Testis (tissue), 2 donors: ENCODE measurements at regions not wholly inside any gene's neighbourhood (a gene's known extent, or its start where the extent isn't known, plus 50 kb on each side); places are given as distances from the start of the nearest gene placed in this dataset.
"Not testable (repeated sequence)": the region's sequence is repeated elsewhere in the genome, so short reads cannot be mapped to it uniquely, and the experiment has no call there.

Experiments used
- DNase-seq: peaks from one replicate; pipeline ENCODE4 v3.0.0-alpha.2; 2019
- H3K27ac ChIP-seq, 2 donors: fragments of 200-600 bp; sonication (generic); one replicate each; pipeline ENCODE4 v1.5.1; 2019
- H3K27me3 ChIP-seq: fragments of 200-600 bp; sonication (generic); one replicate; pipeline ENCODE4 v1.5.1; 2019
- H3K36me3 ChIP-seq: fragments of 200-600 bp; sonication (generic); one replicate; pipeline ENCODE4 v1.5.1; 2017; ENCODE audit warnings: low read depth; ENCODE audit errors: missing control alignments
- H3K4me1 ChIP-seq: fragments of 200-600 bp; sonication (generic); one replicate; pipeline ENCODE4 v1.5.1; 2019
- H3K4me3 ChIP-seq, 2 donors: fragments of 200-600 bp; sonication (generic); one replicate each; pipeline ENCODE4 v1.5.1; 2017 to 2019
- H3K9me3 ChIP-seq: fragments of 200-600 bp; sonication (generic); one replicate; pipeline ENCODE4 v1.5.1; 2017
- POLR2A ChIP-seq: fragments of 450-650 bp; IDR thresholded peaks from one replicate; pipeline ENCODE4 v1.6.1; 2017; ENCODE audit warnings: antibody characterized with exemption, mild to moderate bottlenecking, moderate library complexity
- WGBS, 2 donors: methylation state at CpG; one replicate each; pipeline ENCODE4 v1.1.5; 2018; 5-methylcytosine and 5-hydroxymethylcytosine counted together
- intact Hi-C: fragments of 100-400 bp; cut with DNase I; formaldehyde crosslinking; loops from one replicate; pipeline ENCODE4 v1.15.1; 2023; ENCODE audit warnings: low total_unique reads
- TF ChIP-seq, protein P1 (sequence below), 3 experiments: fragments of 450-650 bp in 2 of 3; fragments of 200-600 bp in 1 of 3; sonication (generic) in 1 of 3; IDR thresholded peaks; one replicate each; pipeline ENCODE4 v1.5.1; 2016 to 2019; ENCODE audit warnings: antibody characterized with exemption in 3 of 3, mild to moderate bottlenecking in 2 of 3, moderate library complexity in 1 of 3

DNA sequence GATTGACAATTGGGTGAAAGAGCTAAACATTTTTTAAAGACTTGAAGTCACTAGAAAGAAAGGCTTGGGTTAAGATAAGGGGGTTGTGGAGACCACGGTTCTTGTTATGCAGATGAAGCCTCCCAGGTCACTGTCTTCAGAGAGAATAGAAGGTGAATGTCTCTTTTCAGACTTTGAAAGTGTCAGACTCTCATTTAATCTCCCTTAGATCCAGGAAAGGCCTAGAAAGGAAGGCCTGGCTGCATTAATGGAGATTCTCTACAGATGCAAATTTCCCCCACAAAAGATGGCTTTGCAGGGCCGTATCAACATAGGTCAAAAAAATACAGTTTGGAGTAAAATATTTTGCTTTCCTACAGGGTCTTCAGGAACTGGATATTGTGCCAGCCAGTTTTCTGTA, 193.9 kb downstream of the RTP5 start:
- no peak overlapping the region for H3K27ac ChIP-seq
- no peak for DNase-seq
- 63 to 64% methylated on average over 2 of the region's 2 CpGs for WGBS, 2 donors
- no peaks in the 10 kb centered on the region for H3K27me3 ChIP-seq
- H3K9me3 ChIP-seq, result no peaks in the 10 kb centered on the region
- H3K4me1 ChIP-seq, result no peaks in the 10 kb centered on the region
- H3K4me3 ChIP-seq, result no peak overlapping the region
- intact Hi-C loops, result no loop called here
- H3K36me3 ChIP-seq, result no peaks in the 10 kb centered on the region
- TF ChIP-seq, protein P1, sequence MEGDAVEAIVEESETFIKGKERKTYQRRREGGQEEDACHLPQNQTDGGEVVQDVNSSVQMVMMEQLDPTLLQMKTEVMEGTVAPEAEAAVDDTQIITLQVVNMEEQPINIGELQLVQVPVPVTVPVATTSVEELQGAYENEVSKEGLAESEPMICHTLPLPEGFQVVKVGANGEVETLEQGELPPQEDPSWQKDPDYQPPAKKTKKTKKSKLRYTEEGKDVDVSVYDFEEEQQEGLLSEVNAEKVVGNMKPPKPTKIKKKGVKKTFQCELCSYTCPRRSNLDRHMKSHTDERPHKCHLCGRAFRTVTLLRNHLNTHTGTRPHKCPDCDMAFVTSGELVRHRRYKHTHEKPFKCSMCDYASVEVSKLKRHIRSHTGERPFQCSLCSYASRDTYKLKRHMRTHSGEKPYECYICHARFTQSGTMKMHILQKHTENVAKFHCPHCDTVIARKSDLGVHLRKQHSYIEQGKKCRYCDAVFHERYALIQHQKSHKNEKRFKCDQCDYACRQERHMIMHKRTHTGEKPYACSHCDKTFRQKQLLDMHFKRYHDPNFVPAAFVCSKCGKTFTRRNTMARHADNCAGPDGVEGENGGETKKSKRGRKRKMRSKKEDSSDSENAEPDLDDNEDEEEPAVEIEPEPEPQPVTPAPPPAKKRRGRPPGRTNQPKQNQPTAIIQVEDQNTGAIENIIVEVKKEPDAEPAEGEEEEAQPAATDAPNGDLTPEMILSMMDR (IDR thresholded peaks at IDR 0.05), result no peak
- no peak for TF ChIP-seq POLR2A

DNA sequence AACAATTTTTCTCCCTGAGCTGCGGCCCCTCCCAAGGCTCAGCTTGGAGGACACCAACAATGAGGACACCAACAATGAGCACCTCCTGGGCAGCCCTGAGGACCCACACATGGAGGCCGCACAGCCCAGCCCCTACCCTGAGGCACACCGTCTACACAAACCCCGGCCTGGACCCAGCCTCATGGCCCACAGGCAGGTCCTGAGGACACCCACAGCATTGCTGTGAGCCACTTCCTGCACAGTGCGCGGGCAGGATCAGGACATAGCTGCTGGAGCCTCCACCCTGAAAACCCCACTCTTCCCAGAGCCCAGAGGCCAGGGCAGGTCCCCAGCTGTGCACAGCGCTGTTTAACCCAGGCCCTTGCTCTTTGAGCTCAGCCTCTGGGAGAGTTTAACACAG, 194.3 kb downstream of the RTP5 start:
- Histone ChIP-seq H3K27me3 (no peaks in the 10 kb centered on the region), H3K4me3 (no peak overlapping the region), H3K36me3 (no peaks in the 10 kb centered on the region), H3K27ac (no peak overlapping the region), H3K4me1 (no peaks in the 10 kb centered on the region), H3K9me3 (no peaks in the 10 kb centered on the region)
- TF ChIP-seq, protein P1 (IDR thresholded peaks at IDR 0.05), result no peak
- no peak for TF ChIP-seq POLR2A
- intact Hi-C loops, result no loop called here
- 94 to 96% methylated on average over 4 to 7 of the region's 7 CpGs for WGBS, 2 donors
- DNase-seq, result no peak

DNA sequence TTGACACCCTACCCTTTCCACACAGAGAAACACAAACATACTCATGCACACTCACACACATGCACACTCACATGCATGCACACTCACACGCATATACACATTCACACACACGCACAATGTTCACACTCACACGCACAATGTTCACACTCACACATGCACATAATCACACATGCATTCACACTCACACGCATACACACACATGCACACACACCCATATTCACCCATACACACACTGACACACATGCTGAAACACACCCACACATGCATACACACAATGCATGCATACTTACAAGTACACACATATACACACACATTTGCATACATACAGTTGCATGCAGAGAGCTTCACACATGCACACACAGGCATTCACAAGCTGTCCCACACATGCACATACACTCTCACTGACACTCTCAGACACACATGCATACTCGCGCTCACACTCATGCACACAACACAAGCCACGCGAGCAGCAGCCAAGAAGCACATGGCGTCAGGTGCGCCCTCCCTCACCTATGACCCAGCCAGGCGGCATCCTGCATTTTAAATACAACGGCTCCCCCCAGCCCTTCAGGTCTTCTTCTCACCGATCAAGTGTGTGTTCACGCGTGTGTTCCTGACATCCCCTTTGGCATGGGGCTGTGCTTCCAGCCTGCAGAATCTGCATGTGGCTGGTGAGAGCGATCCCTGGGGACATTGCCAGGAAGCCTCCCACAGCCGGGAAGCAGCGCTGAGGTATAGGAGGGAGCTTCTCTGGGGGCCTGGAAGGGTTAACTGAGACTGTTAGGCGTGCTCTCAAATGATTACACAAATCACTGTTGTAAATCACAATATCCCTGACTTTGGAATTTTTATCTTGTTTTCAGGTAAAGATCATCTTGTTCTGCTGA, 195.1 kb downstream of the RTP5 start:
- H3K27ac ChIP-seq, result no peak overlapping the region
- no peaks in the 10 kb centered on the region for H3K36me3 ChIP-seq
- no peak for DNase-seq
- H3K4me1 ChIP-seq, result no peaks in the 10 kb centered on the region
- H3K9me3 ChIP-seq, result no peaks in the 10 kb centered on the region
- no peaks in the 10 kb centered on the region for H3K27me3 ChIP-seq
- 75 to 78% methylated on average over 19 of the region's 19 CpGs for WGBS, 2 donors
- H3K4me3 ChIP-seq, result no peak overlapping the region
- TF ChIP-seq POLR2A, result no peak
- TF ChIP-seq, protein P1 (IDR thresholded peaks at IDR 0.05), result no peak
- intact Hi-C loops, result no loop called here

DNA sequence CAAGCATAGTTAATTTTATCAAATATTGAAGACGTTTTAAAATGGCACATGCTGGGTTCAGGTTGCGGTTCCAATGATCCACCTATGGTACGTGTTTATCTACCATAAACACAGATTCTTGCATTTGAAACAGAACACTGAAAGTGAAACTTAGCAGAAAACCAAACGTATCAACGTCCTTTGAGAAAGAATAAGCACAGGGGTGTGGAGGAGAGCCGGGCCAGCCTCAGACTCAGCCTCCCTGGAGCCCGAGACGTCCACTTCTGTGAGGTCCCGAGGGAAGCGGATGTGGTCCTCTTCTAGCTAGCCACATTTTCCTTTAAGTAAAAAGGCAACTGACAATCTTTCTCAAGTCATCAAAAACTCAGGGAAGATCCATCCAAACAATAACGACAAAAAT, 195.9 kb downstream of the RTP5 start:
- TF ChIP-seq, protein P1 (IDR thresholded peaks at IDR 0.05), result no peak
- no peak for TF ChIP-seq POLR2A
- no peaks in the 10 kb centered on the region for H3K27me3 ChIP-seq
- H3K36me3 ChIP-seq, result no peaks in the 10 kb centered on the region
- 77 to 78% methylated on average over 11 of the region's 11 CpGs for WGBS, 2 donors
- intact Hi-C loops, result no loop called here
- no peak overlapping the region for H3K27ac ChIP-seq
- H3K4me3 ChIP-seq, result no peak overlapping the region
- H3K4me1 ChIP-seq, result peaks cover 3% of the 10 kb centered on the region
- DNase-seq, result no peak
- no peaks in the 10 kb centered on the region for H3K9me3 ChIP-seq

DNA sequence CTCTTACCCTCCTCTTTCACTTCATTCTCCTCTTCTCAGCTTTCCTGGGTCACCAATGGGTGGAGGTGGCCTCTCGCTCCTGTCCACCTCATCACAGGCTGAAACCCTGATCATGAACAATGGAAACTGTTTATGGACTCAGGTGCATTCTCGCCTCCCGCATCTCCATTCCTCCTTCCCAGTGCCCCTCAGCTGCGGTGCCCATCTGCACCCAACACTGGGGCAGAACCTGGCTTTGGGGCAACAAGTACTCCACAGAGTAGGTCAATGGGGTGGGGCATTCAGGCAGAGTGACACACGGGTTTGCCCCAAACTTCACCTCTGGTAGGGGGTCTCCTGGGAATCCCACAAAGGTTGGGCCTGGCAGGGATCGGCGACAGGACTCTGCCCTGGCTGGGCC, 199.5 kb downstream of the RTP5 start:
- Histone ChIP-seq H3K4me3 (no peak overlapping the region), H3K9me3 (no peaks in the 10 kb centered on the region), H3K27ac (peak overlapping the region in 1 of 2 donors; percentile 50), H3K27me3 (no peaks in the 10 kb centered on the region), H3K36me3 (no peaks in the 10 kb centered on the region), H3K4me1 (peaks cover 8% of the 10 kb centered on the region)
- intact Hi-C loops, result no loop called here
- TF ChIP-seq POLR2A, result no peak
- TF ChIP-seq, protein P1 (IDR thresholded peaks at IDR 0.05), result no peak
- WGBS, 2 donors, result 84 to 92% methylated on average over 7 of the region's 7 CpGs
- no peak for DNase-seq

DNA sequence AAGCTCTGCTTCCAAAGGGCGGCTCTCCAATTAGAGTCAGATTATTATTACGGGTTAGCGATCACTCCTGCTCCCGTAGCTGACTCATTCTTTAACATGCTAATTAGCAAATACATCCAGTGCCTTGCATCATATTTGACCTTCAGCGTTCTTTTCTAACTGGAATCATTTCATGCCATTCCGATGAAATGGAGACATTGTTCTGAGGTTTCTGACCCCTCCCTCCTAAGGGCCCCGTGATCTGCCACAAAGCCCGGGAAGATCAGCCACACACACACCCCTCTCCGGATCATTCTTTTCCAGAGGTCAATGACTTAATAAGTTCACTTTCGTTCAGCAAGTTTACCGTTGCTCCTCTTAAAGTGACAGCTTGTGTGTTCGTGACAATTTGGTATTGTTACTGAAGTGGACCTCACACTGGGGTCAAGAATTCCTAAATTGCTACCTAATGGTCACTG, 200.4 kb downstream of the RTP5 start:
- intact Hi-C loops, result not testable (repeated sequence)
- peak; percentile 63 for DNase-seq

DNA sequence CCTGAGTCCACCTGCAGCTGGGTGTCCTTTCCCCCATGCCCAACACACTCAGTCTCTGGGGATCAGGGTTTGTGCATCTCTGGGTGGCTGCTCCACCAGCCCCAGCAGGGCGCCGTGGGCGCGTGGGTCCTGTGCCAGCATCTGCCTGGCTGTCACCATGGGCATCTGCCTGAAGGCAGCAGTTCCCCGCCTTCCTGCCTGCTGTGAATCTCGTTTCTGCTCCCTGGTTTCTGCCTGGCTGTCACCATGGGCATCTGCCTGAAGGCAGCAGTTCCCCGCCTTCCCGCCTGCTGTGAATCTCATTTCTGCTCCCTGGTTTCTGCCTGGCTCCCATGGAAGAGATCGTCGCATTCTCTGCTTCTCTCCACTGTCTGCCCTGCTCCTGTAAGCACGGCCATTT, 201.2 kb downstream of the RTP5 start:
- 83 to 93% methylated on average over 9 to 11 of the region's 11 CpGs for WGBS, 2 donors
- H3K27me3 ChIP-seq, H3K9me3 ChIP-seq, intact Hi-C loops, DNase-seq, H3K4me3 ChIP-seq, H3K36me3 ChIP-seq: not testable (repeated sequence)
- H3K27ac ChIP-seq, result peak overlapping the region in 1 of 2 donors; percentile 23
- peaks cover 17% of the 10 kb centered on the region for H3K4me1 ChIP-seq

More for the DNA sequence above, 200.4 kb downstream of the RTP5 start:
- H3K4me1 ChIP-seq, H3K36me3 ChIP-seq, H3K9me3 ChIP-seq, H3K4me3 ChIP-seq, H3K27me3 ChIP-seq: not testable (repeated sequence)
- peak overlapping the region in 1 of 2 donors; percentile 23 for H3K27ac ChIP-seq
- 32 to 54% methylated on average over 12 of the region's 12 CpGs for WGBS, 2 donors
